HEK293T (cell line): ENCODE measurements at regions not wholly inside any gene's neighbourhood (a gene's known extent, or its start where the extent isn't known, plus 50 kb on each side); places are given as distances from the start of the nearest gene placed in this dataset.

Experiments used
- BHLHE40 ChIP-seq: fragments of 450-650 bp; IDR thresholded peaks from 2 replicates; pipeline ENCODE4 v1.6.1; 2016; ENCODE audit warnings: mild to moderate bottlenecking, moderate library complexity, borderline replicate concordance
- CTBP1 ChIP-seq: fragments of 450-650 bp; IDR thresholded peaks from 2 replicates; pipeline ENCODE4 v1.6.1; 2016; ENCODE audit warnings: borderline replicate concordance
- ELF4 ChIP-seq: fragments of 450-650 bp; IDR thresholded peaks from 2 replicates; pipeline ENCODE4 v1.6.1; 2017; ENCODE audit warnings: antibody characterized with exemption
- FOXA1 ChIP-seq: fragments of 450-650 bp; IDR thresholded peaks from 2 replicates; pipeline ENCODE4 v1.6.1; 2016; ENCODE audit warnings: mild to moderate bottlenecking
- FOXK2 ChIP-seq: fragments of 450-650 bp; IDR thresholded peaks from 2 replicates; pipeline ENCODE4 v1.6.1; 2016; ENCODE audit warnings: mild to moderate bottlenecking
- HDGF ChIP-seq: fragments of 450-650 bp; IDR thresholded peaks from 2 replicates; pipeline ENCODE4 v1.6.1; 2017; ENCODE audit warnings: antibody characterized with exemption, borderline replicate concordance
- L3MBTL2 ChIP-seq: fragments of 450-650 bp; conservative IDR thresholded peaks from 2 replicates; pipeline ENCODE4 v1.6.1; 2016; ENCODE audit warnings: mild to moderate bottlenecking
- PKNOX1 ChIP-seq: fragments of 450-650 bp; IDR thresholded peaks from 2 replicates; pipeline ENCODE4 v1.6.1; 2016
- SUZ12 ChIP-seq: fragments of 450-650 bp; IDR thresholded peaks from 2 replicates; pipeline ENCODE4 v1.6.1; 2016; ENCODE audit warnings: mild to moderate bottlenecking

- TF ChIP-seq HDGF (no peak), FOXA1 (no peak), BHLHE40 (no peak), L3MBTL2 (no peak), PKNOX1 (no peak), CTBP1 (no peak), FOXK2 (no peak), SUZ12 (no peak), ELF4 (no peak)
Measured at GRCh38 chr3:107465064-107465631, 57.6 kb upstream of the BBX start.
